GM18870 (cell line): ENCODE measurements at regions not wholly inside any gene's neighbourhood (a gene's known extent, or its start where the extent isn't known, plus 50 kb on each side); places are given as distances from the start of the nearest gene placed in this dataset.

Experiments
- ATAC-seq: cut with Tn5 transposase; IDR thresholded peaks from one replicate; pipeline ENCODE4 v1.9.1; 2021; ENCODE audit warnings: moderate library complexity; ENCODE audit not compliant: unreplicated experiment

DNA sequence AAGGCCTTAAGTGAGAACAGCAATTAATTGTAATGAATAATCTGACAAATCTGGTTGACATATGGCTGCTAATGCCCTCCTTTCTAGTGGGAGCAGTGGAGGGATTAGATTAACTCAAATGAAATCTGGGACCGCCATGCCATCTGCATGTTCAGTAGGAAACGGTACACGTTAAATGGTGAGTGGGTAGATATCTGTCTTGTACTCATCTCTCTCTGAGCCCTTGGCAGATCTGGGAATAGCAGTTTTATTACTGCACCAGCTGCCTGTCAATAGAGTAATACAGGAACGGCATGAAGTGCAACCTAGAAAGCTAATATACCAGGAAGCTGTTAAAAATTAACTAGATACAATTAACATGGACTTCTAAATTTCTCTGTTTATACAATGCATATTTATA is 258.8 kb downstream of the GPD2 start:
- no peak for ATAC-seq

DNA sequence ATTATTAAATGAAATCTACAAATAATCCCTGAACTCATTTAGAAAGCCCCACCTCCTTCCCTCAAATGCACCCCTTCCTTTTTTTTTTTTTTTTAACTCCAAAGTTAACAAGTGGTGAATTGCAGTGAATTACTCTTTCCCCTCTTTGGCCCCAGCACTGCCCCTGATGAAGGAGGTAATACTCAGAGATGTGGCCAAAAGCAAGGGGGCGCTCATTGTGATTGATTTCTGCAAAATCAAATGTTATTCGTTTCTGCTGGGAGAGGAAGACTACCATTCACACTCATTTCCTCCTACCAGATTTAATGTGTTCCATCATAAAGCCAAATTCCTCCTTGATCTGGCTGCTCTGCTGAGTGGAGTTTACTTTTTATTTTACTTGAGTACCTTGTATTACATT is 259.4 kb downstream of the GPD2 start:
- no peak for ATAC-seq

DNA sequence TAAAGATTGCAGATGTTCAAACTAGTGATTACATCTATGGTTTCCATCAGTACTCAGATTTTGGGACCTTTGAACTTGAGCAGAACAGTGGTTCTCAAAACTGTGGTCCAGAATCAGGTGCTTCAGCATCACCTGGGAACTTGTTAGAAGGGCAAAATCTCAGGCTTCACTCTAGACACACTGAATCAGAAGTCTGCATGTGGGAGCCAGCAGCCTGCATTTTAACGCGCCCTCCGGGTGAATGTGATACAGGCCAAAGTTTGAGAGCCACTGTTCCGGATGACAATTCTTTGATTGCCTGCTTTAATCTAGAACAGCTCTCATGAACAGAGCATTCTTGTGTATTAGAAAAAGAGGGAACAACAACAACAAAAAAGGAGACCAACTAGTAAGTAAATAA is 261.7 kb downstream of the GPD2 start:
- ATAC-seq: no peak

- ATAC-seq: no peak
Observed at GRCh38 chr2:156700681-156701080, 264.5 kb downstream of the GPD2 start.

GRCh38 chr2:156702541-156702940 is 266.4 kb downstream of the GPD2 start:
- ATAC-seq: no peak

DNA sequence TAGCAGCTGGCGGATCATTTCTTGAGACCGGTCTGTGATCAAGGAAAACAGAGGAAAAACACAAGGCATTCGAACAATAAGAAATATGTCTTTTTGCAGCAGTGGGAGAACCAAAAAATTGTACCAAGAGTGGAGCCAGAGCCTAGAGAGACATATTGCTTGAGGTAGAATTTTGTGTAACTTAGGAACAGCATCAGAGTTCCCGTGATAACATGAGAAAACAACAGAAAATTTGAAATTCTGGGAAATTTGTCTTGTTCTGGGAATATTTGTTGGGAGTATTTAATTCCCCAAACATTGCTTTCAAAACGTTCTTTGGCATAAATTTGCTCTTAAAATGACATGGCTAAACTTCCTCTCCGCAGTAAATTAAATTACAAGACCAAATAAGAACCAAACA is 267.5 kb downstream of the GPD2 start:
- ATAC-seq: no peak

- ATAC-seq: no peak
Observed at GRCh38 chr2:156704132-156704531, 268.0 kb downstream of the GPD2 start.

- ATAC-seq: no peak
Observed at GRCh38 chr2:156704617-156705016, 268.4 kb downstream of the GPD2 start.

DNA sequence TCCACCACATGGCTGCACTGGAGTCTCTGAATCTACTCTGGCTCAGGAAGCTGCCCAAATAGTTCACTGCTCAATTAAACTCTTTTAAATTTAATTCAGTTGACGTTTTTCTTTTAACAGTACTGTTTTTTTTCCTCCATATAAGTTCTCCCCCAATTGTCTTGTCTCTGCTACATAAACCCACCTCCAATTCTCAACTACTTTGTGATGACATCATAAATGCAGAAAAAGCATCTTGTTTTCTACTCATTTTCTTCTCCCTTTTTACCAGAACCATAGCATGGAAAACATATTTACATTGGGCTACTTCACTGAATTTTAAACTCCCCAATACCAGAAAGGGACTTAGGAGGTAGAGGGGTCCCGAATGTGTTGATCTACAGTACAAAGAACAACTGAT is 270.4 kb downstream of the GPD2 start:
- no peak for ATAC-seq

DNA sequence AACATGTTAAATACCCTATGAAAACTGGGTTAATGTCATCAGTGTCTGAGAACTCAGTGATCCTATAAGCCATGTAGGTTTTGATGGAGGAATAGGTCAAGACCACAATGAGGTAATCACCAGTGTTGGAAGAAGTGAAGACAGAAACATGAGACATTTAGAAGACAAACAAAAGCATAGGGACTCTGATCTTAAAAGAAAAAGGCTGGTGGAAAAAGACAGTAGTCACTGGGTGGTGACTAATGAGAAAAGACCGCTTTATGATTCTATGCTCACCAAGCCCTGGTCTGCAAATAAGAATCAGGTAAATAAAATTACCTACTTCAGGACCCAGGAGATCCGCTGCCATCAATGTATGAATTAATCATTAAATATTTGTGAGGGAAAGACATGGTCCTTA is 271.9 kb downstream of the GPD2 start:
- no peak for ATAC-seq

GRCh38 chr2:156709091-156709490 is 272.9 kb downstream of the GPD2 start:
- ATAC-seq: no peak

DNA sequence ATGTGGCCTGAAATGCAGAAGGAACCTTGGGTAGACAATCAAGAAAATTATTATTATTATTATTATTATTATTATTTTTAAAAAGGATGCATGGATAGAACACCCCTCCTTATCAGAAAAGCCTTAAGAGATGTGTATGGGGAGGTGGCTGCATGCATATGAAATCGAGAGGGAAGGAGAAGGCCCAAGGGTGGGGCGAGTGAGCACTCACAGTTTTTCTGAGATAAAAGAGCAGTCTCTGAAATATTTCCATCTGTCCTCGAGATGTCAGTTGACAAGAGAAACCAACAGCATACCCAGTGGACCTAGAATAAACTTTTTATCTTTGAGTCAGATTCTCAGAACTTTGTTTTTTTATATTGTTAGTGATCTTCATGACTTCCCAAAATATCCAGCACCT is 282.9 kb downstream of the GPD2 start:
- no peak for ATAC-seq

DNA sequence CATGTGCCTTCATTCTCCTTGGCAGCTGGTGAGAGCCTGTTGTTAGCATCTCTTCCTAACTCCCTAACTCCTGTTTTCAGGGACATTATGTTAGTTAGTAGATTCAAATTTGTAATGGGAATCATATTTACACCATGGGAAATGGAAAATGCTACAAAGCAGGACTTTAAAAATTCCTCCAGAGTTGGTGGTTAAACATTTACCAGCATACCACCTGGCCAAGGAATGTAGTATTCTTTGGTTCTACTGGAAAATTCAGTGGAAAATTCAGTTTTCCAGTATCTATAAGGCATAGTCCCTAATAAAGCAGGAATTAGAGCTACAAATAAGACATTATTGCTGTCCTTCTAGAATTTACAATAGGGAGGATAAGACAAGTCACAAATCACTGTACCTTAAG is 291.7 kb downstream of the GPD2 start:
- no peak for ATAC-seq

- no peak for ATAC-seq
Observed at GRCh38 chr2:156728328-156728727, 292.1 kb downstream of the GPD2 start.

DNA sequence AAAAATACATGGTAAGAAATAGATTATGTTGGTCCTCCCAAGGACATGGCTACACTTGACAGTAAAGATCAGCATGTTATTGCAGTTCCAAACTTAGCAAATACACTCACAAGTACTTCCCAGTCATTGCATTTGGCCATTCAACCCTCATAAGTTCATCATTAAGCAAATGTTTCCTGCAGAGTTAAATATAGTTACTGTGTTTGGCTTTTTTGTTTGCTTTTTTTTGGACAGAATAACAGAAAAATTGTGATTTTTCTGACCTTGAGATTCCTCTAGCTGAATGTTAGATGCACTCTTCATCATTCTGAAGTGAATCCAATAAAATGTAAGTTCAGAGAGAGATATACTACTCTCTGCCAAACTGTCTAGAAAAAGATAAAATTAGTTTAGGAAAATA is 295.3 kb downstream of the GPD2 start:
- ATAC-seq: no peak

DNA sequence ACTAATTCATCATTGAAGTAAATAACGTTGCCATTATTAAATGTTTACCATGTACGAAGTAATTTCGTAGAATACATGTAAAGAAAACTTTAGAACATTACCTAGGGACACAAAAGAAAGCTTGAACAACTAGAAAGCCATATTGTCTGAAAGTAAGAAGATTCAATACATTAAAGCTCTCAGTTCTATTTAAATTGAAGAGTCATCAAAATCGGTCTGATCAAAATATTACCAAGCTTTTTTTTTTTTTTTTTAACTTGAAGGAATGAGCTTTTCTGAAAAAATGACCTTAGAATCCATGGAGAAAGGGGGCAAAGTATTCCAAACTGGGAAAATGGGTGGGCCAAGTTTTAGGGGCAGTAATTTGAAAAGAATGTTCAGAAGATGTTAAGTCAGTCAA is 300.8 kb downstream of the GPD2 start:
- no peak for ATAC-seq

DNA sequence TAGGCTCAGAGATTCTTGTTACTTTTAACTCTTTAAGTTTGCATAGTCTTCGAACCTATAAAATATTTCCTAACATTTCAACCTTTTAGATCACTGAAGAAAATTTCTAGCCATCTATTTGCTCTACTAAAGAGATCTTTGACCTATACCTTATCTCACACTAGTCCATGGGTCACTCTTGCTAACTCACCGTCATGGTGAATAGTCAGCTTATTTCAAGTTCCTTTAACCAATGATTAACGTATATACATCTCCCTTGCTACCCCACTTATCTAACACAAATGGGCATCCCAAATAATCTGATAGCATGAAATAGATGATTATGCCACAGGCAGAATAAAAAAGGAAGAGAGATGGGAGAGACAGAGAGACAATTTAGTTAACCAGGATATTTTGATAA is 303.1 kb downstream of the GPD2 start:
- no peak for ATAC-seq

DNA sequence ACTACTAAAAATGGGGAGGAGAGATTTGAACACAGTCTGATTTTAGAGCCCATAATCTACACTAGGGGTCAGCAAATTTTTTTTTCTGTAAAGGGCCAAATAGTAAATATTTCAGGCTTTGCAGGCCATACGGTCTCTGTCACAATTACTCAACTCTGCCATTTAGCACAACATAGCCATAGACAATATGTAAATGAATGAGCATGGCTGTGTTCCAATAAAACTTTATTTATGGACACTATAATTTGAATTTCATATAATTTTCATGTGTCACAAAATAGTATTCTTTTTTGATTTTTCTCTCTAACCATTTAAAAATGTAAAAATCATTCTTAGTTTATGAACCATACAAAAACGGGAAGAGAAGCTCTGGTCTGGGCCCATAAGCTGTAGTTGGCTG is 309.4 kb downstream of the GPD2 start:
- ATAC-seq: no peak

DNA sequence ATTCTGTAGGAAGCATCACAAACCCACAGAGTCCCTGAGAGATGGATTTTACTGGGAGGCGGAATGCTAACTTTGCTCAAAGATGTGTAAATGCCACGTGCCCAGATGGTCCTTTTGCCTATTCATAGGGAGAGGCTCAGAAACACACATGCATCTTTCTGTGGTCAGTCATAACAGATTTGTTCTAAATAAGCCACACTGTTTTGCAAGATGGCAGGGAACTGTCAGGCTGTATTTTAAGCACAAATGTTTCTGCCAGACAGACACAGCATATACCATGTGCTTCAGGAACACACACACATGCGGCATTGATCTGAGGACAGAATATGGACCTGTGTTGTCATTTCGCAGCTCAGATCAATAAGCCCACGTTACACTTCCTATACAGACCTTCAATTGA is 312.0 kb downstream of the GPD2 start:
- no peak for ATAC-seq

DNA sequence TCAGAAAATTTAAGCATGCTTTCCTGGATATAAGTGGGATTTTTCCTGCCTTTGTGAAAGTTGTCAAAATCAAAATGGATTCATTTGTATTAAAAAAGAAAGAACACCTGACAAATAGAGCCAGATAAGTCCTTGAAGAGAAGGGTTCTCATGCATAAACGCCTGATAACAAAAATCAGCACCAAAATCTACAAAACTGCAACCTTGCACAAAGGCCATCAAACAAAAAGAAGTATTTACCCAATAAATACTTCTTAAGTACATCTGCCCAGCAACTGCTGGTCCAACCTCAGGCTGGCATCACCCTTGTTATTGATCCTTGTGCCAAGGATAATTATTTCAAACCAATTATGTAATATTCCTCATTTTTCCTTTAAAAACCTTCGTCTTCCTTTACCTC is 315.9 kb downstream of the GPD2 start:
- no peak for ATAC-seq

- no peak for ATAC-seq
Observed at GRCh38 chr2:156753766-156754165, 317.6 kb downstream of the GPD2 start.

DNA sequence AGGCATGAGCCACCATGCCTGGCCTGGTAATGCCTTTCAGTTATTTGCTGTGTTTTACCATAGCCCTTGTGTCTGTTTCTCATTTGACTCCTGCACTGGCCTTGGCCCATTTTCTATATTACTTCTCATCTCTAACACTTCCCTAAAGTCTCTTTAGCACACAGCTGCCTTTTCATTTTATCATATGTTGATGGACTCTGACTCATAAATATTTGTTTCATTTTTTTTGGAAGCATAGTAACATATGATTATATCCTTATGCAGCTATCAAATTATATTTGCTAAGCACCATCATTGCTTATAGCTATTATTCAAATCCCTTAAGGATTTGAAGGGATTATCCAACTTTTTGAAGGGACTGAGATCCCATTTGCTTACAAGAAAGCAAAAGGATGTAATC is 320.3 kb downstream of the GPD2 start:
- no peak for ATAC-seq

GRCh38 chr2:156763174-156763573 is 327.0 kb downstream of the GPD2 start:
- ATAC-seq: no peak

DNA sequence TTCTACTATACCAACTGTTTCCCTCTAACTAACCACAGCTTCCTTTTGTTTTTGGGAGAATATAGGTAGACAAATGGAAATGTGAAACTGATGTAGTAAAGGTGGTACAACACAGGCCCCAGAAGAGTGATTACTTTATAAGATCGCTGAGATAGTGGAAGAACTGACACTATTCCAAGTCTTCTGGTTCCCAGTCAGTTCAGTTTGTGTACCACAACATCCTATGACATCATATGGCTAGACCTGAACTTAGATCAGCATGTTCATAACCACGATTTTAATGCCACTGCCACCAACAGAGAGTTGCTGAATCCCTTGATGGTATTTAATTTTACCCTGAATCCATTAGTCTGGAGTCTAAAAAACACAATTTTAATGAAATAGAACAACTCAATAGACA is 328.9 kb downstream of the GPD2 start:
- no peak for ATAC-seq
